Fibroblast of mammary gland (primary cell): ENCODE measurements at regions not wholly inside any gene's neighbourhood (a gene's known extent, or its start where the extent isn't known, plus 50 kb on each side); places are given as distances from the start of the nearest gene placed in this dataset.

ENCODE experiments used
- DNase-seq: peaks from one replicate; pipeline ENCODE4 v3.0.0-alpha.2; 2010; ENCODE audit warnings: low read depth
- H3K4me3 ChIP-seq: 2 replicates; pipeline ENCODE4 v1.5.1; 2011; ENCODE audit warnings: low read depth, mild to moderate bottlenecking, low read length, moderate library complexity; ENCODE audit not compliant: control insufficient read depth
- CTCF ChIP-seq: conservative IDR thresholded peaks from 2 replicates; pipeline ENCODE4 v1.5.1; 2011; ENCODE audit warnings: low read depth, low read length, inconsistent platforms; ENCODE audit not compliant: control insufficient read depth, insufficient read depth

DNA sequence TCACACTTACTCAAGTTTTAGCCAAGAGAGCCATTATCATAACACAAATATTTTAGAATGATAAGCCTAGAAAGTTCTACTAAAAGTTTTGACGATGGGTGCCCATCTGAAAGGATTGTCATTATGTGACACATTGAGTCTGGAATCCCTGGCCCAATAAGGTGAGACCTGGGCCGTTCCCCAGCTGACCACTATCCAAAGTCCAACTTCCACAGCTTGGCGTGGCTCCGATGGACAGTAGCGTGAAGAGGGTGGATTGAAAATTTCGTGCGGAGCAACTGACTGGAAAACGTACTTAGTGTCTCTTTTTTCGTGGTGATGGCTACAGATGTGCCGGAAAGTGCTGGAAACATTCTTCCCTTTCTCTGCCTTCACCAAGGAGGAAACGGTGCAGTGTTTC is 439.0 kb upstream of the ZMIZ1 start:
- no peak for TF ChIP-seq CTCF
- H3K4me3 ChIP-seq, result no peak overlapping the region
- no peak for DNase-seq

GRCh38 chr10:78630944-78631838 is 437.6 kb upstream of the ZMIZ1 start:
- H3K4me3 ChIP-seq, result no peak overlapping the region
- peak; percentile 9 for DNase-seq
- no peak for TF ChIP-seq CTCF

DNA sequence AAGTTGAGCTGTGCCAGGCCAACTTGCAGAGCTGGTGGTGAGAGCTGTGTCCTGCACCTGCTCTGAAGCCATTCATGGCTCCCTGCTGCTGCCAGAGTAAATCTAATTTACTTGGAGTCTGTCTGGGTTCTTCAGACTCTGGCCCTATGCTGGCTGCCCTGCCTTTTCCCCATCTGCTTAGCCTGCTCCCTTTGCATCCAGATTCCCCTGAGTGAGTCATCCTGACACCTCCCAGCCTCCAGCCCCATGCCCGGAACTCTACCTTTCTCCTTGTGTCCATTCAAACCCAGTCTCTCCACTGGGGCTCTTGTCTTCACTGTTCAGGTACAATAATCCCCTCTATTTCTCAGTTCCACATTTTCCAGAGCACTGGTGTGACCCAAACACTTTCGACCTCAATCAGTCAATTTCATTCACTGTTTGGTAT is 434.4 kb upstream of the ZMIZ1 start:
- no peak for TF ChIP-seq CTCF
- DNase-seq, result peak; percentile 10
- H3K4me3 ChIP-seq, result no peak overlapping the region

DNA sequence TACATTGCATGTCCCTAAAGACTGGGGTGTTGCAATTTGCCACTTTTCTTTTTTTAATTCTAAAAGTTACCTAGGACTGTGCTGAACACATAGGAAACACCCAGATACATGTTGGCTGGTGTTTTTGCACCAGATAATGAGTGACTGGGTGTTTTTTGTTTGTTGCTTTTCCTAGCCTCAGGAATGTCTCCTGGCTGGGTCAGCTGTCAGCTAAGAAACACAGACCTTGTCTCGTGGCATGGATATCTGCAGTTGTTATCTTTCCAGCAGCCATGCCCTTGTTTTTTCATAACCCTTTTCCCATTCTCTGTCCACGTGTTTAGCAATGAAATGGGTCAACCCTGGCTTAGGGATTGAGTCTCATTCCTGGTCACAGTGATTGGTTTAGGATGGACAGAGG is 433.9 kb upstream of the ZMIZ1 start:
- no peak for DNase-seq
- no peak overlapping the region for H3K4me3 ChIP-seq
- TF ChIP-seq CTCF, result no peak

- no peak for DNase-seq
- H3K4me3 ChIP-seq, result no peak overlapping the region
- TF ChIP-seq CTCF, result no peak
Measured at GRCh38 chr10:78639629-78640028, 429.1 kb upstream of the ZMIZ1 start.

- no peak for DNase-seq
- TF ChIP-seq CTCF, result no peak
- H3K4me3 ChIP-seq, result no peak overlapping the region
Measured at GRCh38 chr10:78640796-78641636, 427.8 kb upstream of the ZMIZ1 start.
